HCT116 (cell line): ENCODE measurements at regions not wholly inside any gene's neighbourhood (a gene's known extent, or its start where the extent isn't known, plus 50 kb on each side); places are given as distances from the start of the nearest gene placed in this dataset.

Source experiments
- ATAC-seq: fragments of 200-7000 bp; cut with Tn5 transposase; 2 replicates; pipeline ENCODE4 v1.9.1; 2020; ENCODE audit warnings: mild to moderate bottlenecking, moderate library complexity
- BruUV-seq: library from RNA; stranded (reverse); fragments of 400-500 nt; replicated peaks from 2 replicates; lab custom pipeline; 2021; lab: Mats Ljungman, UMichigan
- CTCF ChIA-PET: fragments of 300-600 bp; sonication (Branson Sonifier 250); formaldehyde crosslinking; loops from one replicate; lab custom pipeline; 2021; ENCODE audit warnings: antibody characterized with exemption; lab: Charles Lee
- POLR2A ChIA-PET: fragments of 300-600, 350-600 bp; sonication (Branson Sonifier 250); formaldehyde crosslinking; loops from one replicate; lab custom pipeline; 2021; ENCODE audit warnings: antibody characterized with exemption; lab: Charles Lee
- RAD21 ChIA-PET, 2 experiments: fragments of 300-600 bp; sonication (Branson Sonifier 250); formaldehyde crosslinking; loops; one replicate each; lab custom pipeline; 2023; ENCODE audit warnings: low total read pairs in 2 of 2; ENCODE audit not compliant: uncharacterized antibody in 2 of 2, unreplicated experiment in 2 of 2, low non-redundant PET in 1 of 2; lab: Charles Lee
- DNase-seq: peaks from one replicate; pipeline ENCODE4 v3.0.0-alpha.2; 2010; ENCODE audit warnings: low read depth, low spot score
- H2AFZ ChIP-seq: fragments of 200-600 bp; shearing (Covaris generic), sonication (generic); 2 replicates; pipeline ENCODE4 v1.6.1; 2017; ENCODE audit warnings: low read depth, mixed run types, mixed read lengths, antibody characterized with exemption, low read length; ENCODE audit not compliant: poor library complexity, severe bottlenecking
- H3K27ac ChIP-seq: 2 replicates; pipeline ENCODE4 v1.5.1; 2012; ENCODE audit warnings: low read depth, low read length
- H3K27me3 ChIP-seq: fragments of 200-600 bp; sonication (generic); 2 replicates; pipeline ENCODE4 v1.6.1; 2016; ENCODE audit warnings: mixed run types, low read length, mixed read lengths; ENCODE audit not compliant: insufficient read depth
- H3K36me3 ChIP-seq, 2 experiments: fragments of 200-500 bp in 1 of 2; fragments of 200-600 bp in 1 of 2; sonication (Bioruptor generic) in 1 of 2; sonication (generic) in 1 of 2; 2 replicates each; pipeline versions ENCODE4 v1.5.1 to v1.6.1; 2014 to 2016; ENCODE audit warnings: low read length in 2 of 2, inconsistent platforms in 1 of 2, mixed read lengths in 1 of 2, mixed run types in 1 of 2; ENCODE audit not compliant: insufficient read depth in 2 of 2, control insufficient read depth in 1 of 2
- H3K4me1 ChIP-seq, 2 experiments: fragments of 200-600 bp in 1 of 2; sonication (generic) in 1 of 2; 2 replicates each; pipeline versions ENCODE4 v1.5.1 to v1.6.1; 2012 to 2017; ENCODE audit warnings: low read length in 2 of 2, inconsistent platforms in 1 of 2, mild to moderate bottlenecking in 1 of 2, mixed read lengths in 1 of 2, mixed run types in 1 of 2, moderate library complexity in 1 of 2; ENCODE audit not compliant: insufficient read depth in 2 of 2, control insufficient read depth in 1 of 2
- H3K4me2 ChIP-seq: fragments of 200-600 bp; sonication (generic); 2 replicates; pipeline ENCODE4 v1.6.1; 2017; ENCODE audit warnings: mixed run types, low read length, mixed read lengths
- H3K4me3 ChIP-seq, 2 experiments: fragments of 200-600 bp in 1 of 2; sonication (generic) in 1 of 2; replicated peaks in 1 of 2; 2 replicates each; pipeline ENCODE4 v1.5.1; 2011 to 2016; ENCODE audit warnings: low read length in 2 of 2, control low read depth in 1 of 2, low read depth in 1 of 2, mild to moderate bottlenecking in 1 of 2, mixed read lengths in 1 of 2, mixed run types in 1 of 2
- H3K79me2 ChIP-seq: fragments of 200-600 bp; sonication (generic); 2 replicates; pipeline ENCODE4 v1.6.1; 2017; ENCODE audit warnings: mild to moderate bottlenecking, mixed run types, low read length, moderate library complexity, mixed read lengths; ENCODE audit not compliant: insufficient read depth
- H3K9ac ChIP-seq: fragments of 200-600 bp; sonication (generic); 2 replicates; pipeline ENCODE4 v1.6.1; 2016; ENCODE audit warnings: low read length, mixed read lengths
- H3K9me2 ChIP-seq: fragments of 200-600 bp; sonication (generic), shearing (Covaris generic); 2 replicates; pipeline ENCODE4 v1.6.1; 2017; ENCODE audit warnings: mixed run types, mild to moderate bottlenecking, moderate library complexity; ENCODE audit not compliant: insufficient read depth
- H3K9me3 ChIP-seq, 2 experiments: fragments of 200-500 bp in 1 of 2; fragments of 200-600 bp in 1 of 2; sonication (Bioruptor generic) in 1 of 2; sonication (generic) in 1 of 2; 2 replicates each; pipeline ENCODE4 v1.6.1; 2014 to 2017; ENCODE audit warnings: low read length in 2 of 2, mixed read lengths in 2 of 2, inconsistent platforms in 1 of 2, low read depth in 1 of 2, mild to moderate bottlenecking in 1 of 2, mixed run types in 1 of 2, moderate library complexity in 1 of 2; ENCODE audit not compliant: control insufficient read depth in 1 of 2, insufficient read depth in 1 of 2
- H4K20me1 ChIP-seq: fragments of 200-600 bp; sonication (generic), shearing (Covaris generic); 2 replicates; pipeline ENCODE4 v1.6.1; 2017; ENCODE audit warnings: mixed run types, mild to moderate bottlenecking, moderate library complexity; ENCODE audit not compliant: insufficient read depth
- ATF3 ChIP-seq: IDR thresholded peaks from 2 replicates; pipeline ENCODE4 v1.6.1; 2012
- CBX3 ChIP-seq: IDR thresholded peaks from 2 replicates; pipeline ENCODE4 v1.6.1; 2012; ENCODE audit warnings: low read depth
- EGR1 ChIP-seq: IDR thresholded peaks from 2 replicates; pipeline ENCODE4 v1.6.1; 2012; ENCODE audit warnings: low read depth
- MAX ChIP-seq: IDR thresholded peaks from 2 replicates; pipeline ENCODE4 v1.6.1; 2012
- POLR2A ChIP-seq: IDR thresholded peaks from 2 replicates; pipeline ENCODE4 v1.7.0; 2011; ENCODE audit warnings: borderline replicate concordance; ENCODE audit not compliant: insufficient read depth, insufficient read length; ENCODE audit errors: extremely low read depth
- POLR2AphosphoS5 ChIP-seq: IDR thresholded peaks from 2 replicates; pipeline ENCODE4 v1.6.1; 2011; ENCODE audit warnings: mild to moderate bottlenecking, low read depth, low read length, moderate library complexity
- SP1 ChIP-seq: IDR thresholded peaks from 2 replicates; pipeline ENCODE4 v1.6.1; 2012; ENCODE audit warnings: low read depth
- ZBTB33 ChIP-seq: IDR thresholded peaks from 2 replicates; pipeline ENCODE4 v1.6.1; 2011; ENCODE audit warnings: mild to moderate bottlenecking, low read length, moderate library complexity; ENCODE audit not compliant: insufficient replicate concordance; ENCODE audit errors: extremely low read depth
- ZFX ChIP-seq: fragments of 450-650 bp; IDR thresholded peaks from 2 replicates; pipeline ENCODE4 v1.6.1; 2017
- ZNF274 ChIP-seq: fragments of 200-500 bp; sonication (Bioruptor generic); IDR thresholded peaks from 2 replicates; pipeline ENCODE4 v1.6.1; 2014; ENCODE audit warnings: mild to moderate bottlenecking, low read depth, low read length, inconsistent platforms
- intact Hi-C: fragments of 100-400 bp; cut with micrococcal nuclease; formaldehyde crosslinking; loops from 2 replicates; pipeline ENCODE4 v1.10.0; 2022

- intact Hi-C loops, result no loop called here
- no peak overlapping the region for H2AFZ ChIP-seq
- RAD21 ChIA-PET, result no interaction called here
Measured at GRCh38 chr11:127627204-127627603, 626.6 kb upstream of the KIRREL3 start.

More at GRCh38 chr11:127627204-127627603, 626.6 kb upstream of the KIRREL3 start:
- POLR2A ChIA-PET, result no interaction called here
- Histone ChIP-seq H4K20me1 (no peaks in the 10 kb centered on the region), H3K4me3 (no peak overlapping the region), H3K27ac (no peak overlapping the region), H3K9ac (no peak overlapping the region), H3K4me2 (no peak overlapping the region), H3K36me3 (no peaks in the 10 kb centered on the region), H3K27me3 (no peaks in the 10 kb centered on the region), H3K9me3 (peaks cover 17 to 20% of the 10 kb centered on the region in 2 experiments; a peak in 2 of 4 replicates)
- DNase-seq, result no peak
- CTCF ChIA-PET, result no interaction called here
- no TSS peak for BruUV-seq
- no peak for TF ChIP-seq ATF3
- TF ChIP-seq POLR2AphosphoS5, result no peak
- TF ChIP-seq ZNF274, result no peak
- no peak for TF ChIP-seq POLR2A
- no peak for TF ChIP-seq EGR1
- TF ChIP-seq ZFX, result no peak
- no peak for TF ChIP-seq SP1
- no peak for TF ChIP-seq ZBTB33
- TF ChIP-seq MAX, result no peak
- TF ChIP-seq CBX3, result no peak
- TF ChIP-seq, all 23 proteins: peak for 0
- Histone ChIP-seq H3K4me1 (no peaks in the 10 kb centered on the region), H3K79me2 (no peaks in the 10 kb centered on the region), H3K9me2 (no peaks in the 10 kb centered on the region)
- no peak for ATAC-seq
